ENCODE measurements at regions not wholly inside any gene's neighbourhood (a gene's known extent, or its start where the extent isn't known, plus 50 kb on each side); places are given as distances from the start of the nearest gene placed in this dataset.

GRCh38 chr1:232432313-232432712, 197.6 kb downstream of the SIPA1L2 start:
- no peak for TF ChIP-seq CTCF (optimal IDR thresholded peaks at IDR 0.05 in 1 of 3, IDR thresholded peaks at IDR 0.05 in 1 of 3, conservative IDR thresholded peaks at IDR 0.05 in 1 of 3; ENCODE audit: extremely low read depth in 1 of 3, insufficient read depth in 2 of 3, low read length in 3 of 3)
- TF ChIP-seq EZH2 (IDR thresholded peaks at IDR 0.05; ENCODE audit: low read length), result no peak

All from keratinocyte (primary cell).